ENCODE measurements at regions not wholly inside any gene's neighbourhood (a gene's known extent, or its start where the extent isn't known, plus 50 kb on each side); places are given as distances from the start of the nearest gene placed in this dataset.

- no peaks in the 10 kb centered on the region for H3K9me3 Mint-ChIP-seq (ENCODE audit: unreplicated experiment)
- DNase-seq (ENCODE audit: unreplicated experiment) = peak; percentile 20
- no peak overlapping the region for H3K4me3 Mint-ChIP-seq (ENCODE audit: unreplicated experiment)
- POLR2A ChIA-PET = no interaction called here
- no peaks in the 10 kb centered on the region for H3K36me3 Mint-ChIP-seq (ENCODE audit: insufficient read depth, unreplicated experiment)
- peaks cover 13% of the 10 kb centered on the region for H3K4me1 Mint-ChIP-seq (ENCODE audit: insufficient read depth, unreplicated experiment)
- H3K27ac Mint-ChIP-seq (ENCODE audit: low read depth, unreplicated experiment) = no peak overlapping the region
- intact Hi-C loops (cut with micrococcal nuclease) = no loop called here
- TF ChIP-seq CTCF (IDR thresholded peaks at IDR 0.05; ENCODE audit: unreplicated experiment) = no peak
- BruUV-seq (replicated peaks) = no TSS peak
- CTCF ChIA-PET = no interaction called here
- H3K27me3 Mint-ChIP-seq (ENCODE audit: insufficient read depth, unreplicated experiment) = no peaks in the 10 kb centered on the region
Observed at GRCh38 chr4:33262824-33263223, 2542.7 kb downstream of the PCDH7 start.

GRCh38 chr4:33268776-33269175 lies 2548.6 kb downstream of the PCDH7 start:
- Mint-ChIP-seq H3K36me3 (ENCODE audit: insufficient read depth, unreplicated experiment) (no peaks in the 10 kb centered on the region), H3K9me3 (ENCODE audit: unreplicated experiment) (peaks cover 7% of the 10 kb centered on the region), H3K27ac (ENCODE audit: low read depth, unreplicated experiment) (no peak overlapping the region), H3K4me3 (ENCODE audit: unreplicated experiment) (no peak overlapping the region), H3K27me3 (ENCODE audit: insufficient read depth, unreplicated experiment) (no peaks in the 10 kb centered on the region), H3K4me1 (ENCODE audit: insufficient read depth, unreplicated experiment) (peaks cover 5% of the 10 kb centered on the region)
- TF ChIP-seq CTCF (IDR thresholded peaks at IDR 0.05; ENCODE audit: unreplicated experiment) = no peak
- ChIA-PET POLR2A (no interaction called here), CTCF (no interaction called here)
- intact Hi-C loops (cut with micrococcal nuclease) = no loop called here
- no peak for DNase-seq (ENCODE audit: unreplicated experiment)
- BruUV-seq (replicated peaks) = no TSS peak

- no peak overlapping the region for H3K4me3 Mint-ChIP-seq (ENCODE audit: unreplicated experiment)
- POLR2A ChIA-PET = no interaction called here
- intact Hi-C loops (cut with micrococcal nuclease) = no loop called here
- CTCF ChIA-PET = no interaction called here
- H3K36me3 Mint-ChIP-seq (ENCODE audit: insufficient read depth, unreplicated experiment) = no peaks in the 10 kb centered on the region
- no peaks in the 10 kb centered on the region for H3K27me3 Mint-ChIP-seq (ENCODE audit: insufficient read depth, unreplicated experiment)
- no peak for TF ChIP-seq CTCF (IDR thresholded peaks at IDR 0.05; ENCODE audit: unreplicated experiment)
- no peak for DNase-seq (ENCODE audit: unreplicated experiment)
- no peak overlapping the region for H3K27ac Mint-ChIP-seq (ENCODE audit: low read depth, unreplicated experiment)
- BruUV-seq (replicated peaks) = no TSS peak
- H3K9me3 Mint-ChIP-seq (ENCODE audit: unreplicated experiment) = peaks cover 7% of the 10 kb centered on the region
- peaks cover 5% of the 10 kb centered on the region for H3K4me1 Mint-ChIP-seq (ENCODE audit: insufficient read depth, unreplicated experiment)
Observed at GRCh38 chr4:33270403-33270802, 2550.2 kb downstream of the PCDH7 start.

GRCh38 chr4:33272722-33273121 lies 2552.6 kb downstream of the PCDH7 start:
- no TSS peak for BruUV-seq (replicated peaks)
- ChIA-PET CTCF (no interaction called here), POLR2A (interaction anchor here (0.7 kb wide), 1 partner anchor 45 kb away, joined by 3 read pairs; no protein-coding TSS in a partner anchor)
- peaks cover 7% of the 10 kb centered on the region for H3K9me3 Mint-ChIP-seq (ENCODE audit: unreplicated experiment)
- intact Hi-C loops (cut with micrococcal nuclease) = no loop called here
- H3K4me1 Mint-ChIP-seq (ENCODE audit: insufficient read depth, unreplicated experiment) = peaks cover 5% of the 10 kb centered on the region
- no peaks in the 10 kb centered on the region for H3K36me3 Mint-ChIP-seq (ENCODE audit: insufficient read depth, unreplicated experiment)
- H3K27me3 Mint-ChIP-seq (ENCODE audit: insufficient read depth, unreplicated experiment) = no peaks in the 10 kb centered on the region
- no peak overlapping the region for H3K4me3 Mint-ChIP-seq (ENCODE audit: unreplicated experiment)
- TF ChIP-seq CTCF (IDR thresholded peaks at IDR 0.05; ENCODE audit: unreplicated experiment) = no peak
- DNase-seq (ENCODE audit: unreplicated experiment) = no peak
- H3K27ac Mint-ChIP-seq (ENCODE audit: low read depth, unreplicated experiment) = no peak overlapping the region

Data from MCF 10A (cell line).